WI38 (cell line): ENCODE measurements at regions not wholly inside any gene's neighbourhood (a gene's known extent, or its start where the extent isn't known, plus 50 kb on each side); places are given as distances from the start of the nearest gene placed in this dataset.

ENCODE experiments used
- H3K4me3 ChIP-seq: 2 replicates; pipeline ENCODE4 v1.5.1; 2011; ENCODE audit warnings: low read depth, mild to moderate bottlenecking, control low read depth, low read length
- CTCF ChIP-seq: IDR thresholded peaks from 2 replicates; pipeline ENCODE4 v1.5.1; 2012; ENCODE audit warnings: low read depth, mild to moderate bottlenecking, control low read depth, low read length

DNA sequence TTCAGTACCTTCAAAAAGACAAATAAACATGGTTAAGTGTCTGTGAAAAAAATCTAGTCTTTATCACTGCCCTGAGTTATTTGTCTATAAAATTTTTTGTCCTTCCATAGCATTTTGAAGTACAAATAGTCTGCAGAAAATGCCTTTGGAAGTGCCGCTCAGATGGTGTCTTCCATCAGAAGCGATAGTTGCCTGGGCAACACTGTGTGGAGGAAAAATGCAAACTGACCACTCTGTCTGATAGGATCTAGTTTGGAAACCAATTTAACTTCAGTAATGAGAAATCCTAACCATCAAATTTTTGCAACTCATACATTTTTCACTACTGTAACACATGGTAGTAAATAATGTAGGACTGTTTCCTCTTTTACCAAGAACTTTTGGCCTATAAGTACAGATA lies 449.9 kb downstream of the PRELID2 start:
- no peak for TF ChIP-seq CTCF

DNA sequence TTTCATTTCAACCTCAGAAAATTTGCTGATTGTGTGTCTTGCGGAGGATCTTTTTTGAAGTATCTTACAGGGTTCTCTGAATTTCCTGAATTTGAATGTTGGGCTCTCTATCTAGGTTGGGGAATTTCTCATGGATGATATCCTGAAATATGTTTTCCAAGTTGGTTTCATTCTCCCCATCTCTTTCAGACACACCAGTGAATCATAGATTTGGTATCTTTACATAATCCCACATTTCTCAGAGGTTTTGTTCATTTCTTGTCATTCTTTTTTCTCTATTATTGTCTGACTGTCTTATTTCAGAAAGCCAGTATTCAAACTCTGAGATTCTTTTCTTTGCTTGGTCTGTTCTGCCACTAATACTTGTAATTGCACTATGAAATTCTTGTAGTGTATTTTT lies 456.9 kb downstream of the PRELID2 start:
- no peak overlapping the region for H3K4me3 ChIP-seq

More for the DNA sequence above, 449.9 kb downstream of the PRELID2 start:
- no peak overlapping the region for H3K4me3 ChIP-seq

GRCh38 chr5:145375521-145375920 lies 459.6 kb downstream of the PRELID2 start:
- no peak overlapping the region for H3K4me3 ChIP-seq

More for the DNA sequence above, 456.9 kb downstream of the PRELID2 start:
- TF ChIP-seq CTCF: no peak

DNA sequence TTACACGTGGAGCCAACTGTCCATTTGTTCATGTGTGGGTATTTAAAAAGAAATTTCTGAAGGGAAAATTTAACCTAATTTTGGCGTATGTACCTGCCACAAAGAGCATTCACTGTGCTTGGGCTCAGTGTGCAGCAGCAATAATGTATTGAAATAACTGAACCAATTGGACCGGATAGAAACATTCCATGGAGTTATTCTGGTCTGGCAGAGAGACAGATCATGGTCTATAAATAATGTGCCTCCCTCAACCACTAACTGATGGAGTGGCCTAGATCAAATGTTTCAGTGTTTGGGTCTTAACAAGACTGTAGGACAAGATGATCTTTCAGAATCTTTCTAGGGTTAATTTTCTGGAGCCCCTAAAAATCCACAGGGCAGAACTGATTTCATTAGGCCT lies 469.7 kb downstream of the PRELID2 start:
- no peak overlapping the region for H3K4me3 ChIP-seq
- TF ChIP-seq CTCF: no peak

More at GRCh38 chr5:145375521-145375920, 459.6 kb downstream of the PRELID2 start:
- TF ChIP-seq CTCF: no peak

DNA sequence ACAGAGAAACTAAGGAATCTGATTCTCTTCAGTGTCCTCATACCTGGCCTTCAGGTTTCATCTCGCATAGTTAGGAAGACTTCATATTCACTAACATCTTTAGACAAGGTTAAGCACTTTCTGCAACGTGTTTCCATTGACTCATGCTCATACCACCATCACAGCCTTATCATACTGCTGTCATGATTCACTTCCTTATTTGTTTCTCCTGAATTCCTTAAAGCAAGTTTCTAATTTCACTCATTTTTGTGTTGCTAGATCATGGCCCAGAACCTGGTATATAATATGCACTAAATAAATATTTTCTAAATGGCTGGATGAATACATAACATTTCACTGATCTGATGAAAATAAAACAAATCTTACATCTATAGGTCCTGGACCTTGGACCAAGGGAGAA lies 472.9 kb downstream of the PRELID2 start:
- no peak overlapping the region for H3K4me3 ChIP-seq
- TF ChIP-seq CTCF: no peak

DNA sequence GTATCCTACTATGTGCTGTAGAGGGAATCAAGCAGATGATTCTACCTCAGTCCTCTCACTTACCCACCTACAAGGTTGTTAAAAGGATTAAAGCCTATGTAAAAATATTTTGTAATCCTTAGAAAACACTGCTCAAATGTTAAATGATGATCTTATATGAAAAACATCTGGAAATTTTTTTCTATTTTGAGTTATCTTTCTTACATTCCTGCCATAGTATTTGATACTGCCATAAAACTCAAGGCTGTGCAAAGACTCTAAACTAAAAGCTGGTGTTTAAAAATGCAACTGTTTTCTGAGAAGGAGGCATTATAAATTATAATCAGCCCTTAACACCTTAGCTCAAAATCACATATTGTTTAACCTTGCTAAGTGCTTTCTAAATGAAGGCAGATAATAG lies 474.2 kb downstream of the PRELID2 start:
- H3K4me3 ChIP-seq: no peak overlapping the region
- TF ChIP-seq CTCF: no peak

DNA sequence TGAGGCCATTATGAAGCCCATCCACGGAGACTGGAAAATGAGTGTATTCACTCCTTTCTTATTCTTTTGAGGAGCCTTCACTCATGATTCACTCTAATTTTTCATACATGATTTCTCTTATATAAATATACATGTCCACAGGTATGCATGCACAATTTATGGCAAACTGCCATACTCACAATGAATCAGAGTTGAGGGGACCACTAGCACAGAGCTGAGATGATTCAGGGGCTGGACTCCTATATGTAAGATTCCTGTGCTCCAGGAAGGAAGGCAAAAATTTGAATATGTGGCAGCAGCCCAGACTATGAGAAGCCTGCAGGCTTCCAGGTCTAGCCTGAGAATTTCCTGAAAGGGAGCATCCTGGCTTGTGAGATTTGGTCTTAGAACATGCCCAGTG lies 484.6 kb downstream of the PRELID2 start:
- no peak for TF ChIP-seq CTCF
- no peak overlapping the region for H3K4me3 ChIP-seq
